ENCODE measurements at regions not wholly inside any gene's neighbourhood (a gene's known extent, or its start where the extent isn't known, plus 50 kb on each side); places are given as distances from the start of the nearest gene placed in this dataset.
"Not testable (repeated sequence)": the region's sequence is repeated elsewhere in the genome, so short reads cannot be mapped to it uniquely, and the experiment has no call there.

DNA sequence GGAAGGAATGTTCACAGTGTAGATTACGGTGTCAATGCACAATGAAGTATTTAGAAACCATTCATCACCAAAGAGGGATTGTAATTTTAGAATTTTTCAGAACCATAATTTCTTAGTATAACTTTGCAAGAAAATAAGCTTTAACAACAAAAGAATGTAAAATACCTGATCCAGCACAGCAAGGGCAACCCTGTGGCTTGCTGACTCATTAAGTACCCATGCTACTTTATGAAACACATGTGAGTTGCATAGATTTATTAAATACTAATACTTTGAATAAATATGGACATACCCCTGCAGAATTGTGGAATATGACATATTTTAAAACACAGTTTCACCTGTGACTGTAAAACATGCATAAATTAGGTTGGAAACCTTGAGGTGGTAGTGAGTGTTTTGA, 281.3 kb downstream of the ZNF248 start:
- no peak for DNase-seq (ENCODE audit: low read depth, low spot score)

DNA sequence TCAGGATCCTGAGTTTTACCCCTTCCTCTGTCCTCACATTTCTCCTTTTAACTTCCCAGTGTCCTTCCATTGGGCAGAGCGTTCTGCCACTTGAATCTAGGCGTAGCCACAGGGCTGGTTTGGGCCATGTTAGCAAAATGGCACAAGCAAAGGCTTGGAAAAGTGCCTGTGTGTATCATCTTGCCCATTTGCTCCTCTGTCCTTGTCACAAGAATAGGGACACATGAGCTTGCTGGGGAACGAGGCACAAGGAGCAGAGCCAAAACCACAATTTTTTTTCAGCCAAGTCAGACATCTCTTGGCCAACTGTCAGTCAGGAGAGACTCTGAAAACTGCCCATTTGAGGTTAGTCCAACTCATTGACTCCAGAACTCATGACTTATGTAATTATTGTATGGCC, 285.2 kb downstream of the ZNF248 start:
- no peak for DNase-seq (ENCODE audit: low read depth, low spot score)

DNA sequence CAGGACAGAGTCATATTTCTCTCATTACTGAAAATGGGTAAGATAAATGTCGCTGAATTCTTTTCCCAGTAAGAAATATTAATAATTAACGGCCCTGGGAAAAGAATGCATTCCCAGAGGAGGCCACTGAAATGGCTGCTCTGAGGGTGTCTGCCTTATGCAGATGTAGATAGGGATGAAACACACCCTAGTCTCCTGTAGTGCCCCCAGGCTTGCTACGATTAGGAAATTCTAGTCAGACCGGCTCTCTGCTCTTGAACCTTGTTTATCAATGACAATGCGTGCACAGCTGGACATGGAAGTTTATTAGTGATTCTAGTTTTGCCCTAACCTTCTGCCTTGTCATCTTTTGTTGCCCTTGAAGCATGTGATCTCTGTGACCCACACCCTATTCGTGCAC, 291.1 kb downstream of the ZNF248 start:
- peak; percentile 13 for DNase-seq (ENCODE audit: low read depth, low spot score)

DNA sequence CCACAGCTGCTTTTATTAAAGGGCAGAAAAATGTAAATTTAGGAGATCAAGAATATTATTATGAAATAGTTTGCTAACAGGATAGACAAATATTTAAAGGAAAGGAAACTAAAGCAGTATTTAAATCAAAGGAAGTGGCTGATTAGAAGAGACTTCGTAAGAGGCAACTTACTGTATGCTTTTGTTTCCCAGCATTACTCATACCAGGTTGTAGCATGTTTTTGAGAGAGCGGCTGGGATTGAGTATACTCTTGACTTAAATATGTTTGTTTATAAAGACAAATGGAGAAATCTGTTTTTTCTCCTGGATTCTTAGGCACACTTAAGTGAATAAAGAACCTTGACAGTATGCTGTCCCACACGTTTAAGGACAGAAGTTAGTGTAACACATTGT, 293.7 kb downstream of the ZNF248 start:
- DNase-seq (ENCODE audit: low read depth, low spot score) = no peak

DNA sequence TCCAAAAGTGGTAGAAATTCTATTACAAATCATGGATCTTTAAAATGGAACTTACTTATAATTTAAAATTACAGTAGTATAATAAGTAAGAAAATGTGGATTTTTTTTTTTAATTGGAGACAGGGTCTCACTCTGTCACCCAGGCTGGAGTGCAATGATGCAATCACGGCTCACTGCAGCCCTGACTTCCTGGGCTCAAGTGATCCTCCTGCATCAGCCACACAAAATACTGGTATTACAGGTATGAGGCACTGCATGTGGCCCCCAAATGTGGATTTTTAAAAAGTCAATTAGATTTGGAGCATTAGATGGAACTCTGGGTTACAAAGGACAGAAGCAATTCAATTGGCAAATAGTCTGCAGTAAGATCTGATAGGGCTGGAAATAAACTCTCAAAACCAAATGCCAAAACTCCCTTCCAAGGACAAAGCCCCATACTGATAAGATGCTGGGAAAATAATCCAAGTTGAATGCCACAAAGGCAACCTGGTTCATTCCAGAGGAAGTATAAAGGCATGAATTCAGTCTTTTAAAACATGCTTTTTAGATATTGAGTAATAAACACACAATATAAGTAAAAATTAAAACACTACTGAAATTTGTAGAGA, 294.2 kb downstream of the ZNF248 start:
- no peak for DNase-seq (ENCODE audit: low read depth, low spot score)

DNA sequence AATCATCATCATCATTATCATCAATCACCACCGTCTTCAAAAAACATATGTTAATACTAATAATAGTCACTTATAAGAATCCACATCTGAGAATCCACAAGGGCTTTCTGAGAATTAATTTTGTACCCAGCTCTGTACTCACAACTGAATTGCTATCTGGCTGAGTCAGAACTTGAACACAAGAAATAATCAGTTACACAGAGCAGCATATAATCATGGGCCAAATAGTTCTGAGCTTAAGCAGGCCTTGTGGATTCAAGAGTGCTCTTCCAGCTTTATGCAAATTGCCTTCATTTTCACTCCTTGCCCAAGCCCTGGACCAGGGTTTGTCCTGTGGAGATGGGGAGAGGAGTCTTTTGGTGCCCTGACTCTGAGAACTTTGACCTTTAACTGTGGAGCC, 304.5 kb downstream of the ZNF248 start:
- DNase-seq (ENCODE audit: low read depth, low spot score) = no peak

DNA sequence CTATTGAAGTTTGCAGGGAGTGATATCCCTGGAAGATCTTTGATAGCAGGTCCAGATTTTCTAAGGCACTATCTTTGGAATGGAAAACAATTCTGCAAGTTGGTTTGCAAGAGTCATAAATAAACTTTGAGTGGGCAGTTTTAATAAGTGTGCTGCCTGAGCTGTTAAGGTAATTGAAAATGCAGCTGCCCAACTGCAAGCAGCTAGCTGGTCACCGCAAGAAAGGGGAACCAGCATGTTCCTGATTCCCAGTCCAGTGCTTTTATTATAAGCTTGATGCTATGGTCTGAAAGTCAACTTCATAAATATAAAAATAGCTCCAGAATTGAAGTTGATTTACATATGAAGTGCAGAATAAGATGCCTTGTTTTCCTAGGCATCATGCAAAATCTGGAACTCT, 308.4 kb downstream of the ZNF248 start:
- DNase-seq (ENCODE audit: low read depth, low spot score) = no peak

DNA sequence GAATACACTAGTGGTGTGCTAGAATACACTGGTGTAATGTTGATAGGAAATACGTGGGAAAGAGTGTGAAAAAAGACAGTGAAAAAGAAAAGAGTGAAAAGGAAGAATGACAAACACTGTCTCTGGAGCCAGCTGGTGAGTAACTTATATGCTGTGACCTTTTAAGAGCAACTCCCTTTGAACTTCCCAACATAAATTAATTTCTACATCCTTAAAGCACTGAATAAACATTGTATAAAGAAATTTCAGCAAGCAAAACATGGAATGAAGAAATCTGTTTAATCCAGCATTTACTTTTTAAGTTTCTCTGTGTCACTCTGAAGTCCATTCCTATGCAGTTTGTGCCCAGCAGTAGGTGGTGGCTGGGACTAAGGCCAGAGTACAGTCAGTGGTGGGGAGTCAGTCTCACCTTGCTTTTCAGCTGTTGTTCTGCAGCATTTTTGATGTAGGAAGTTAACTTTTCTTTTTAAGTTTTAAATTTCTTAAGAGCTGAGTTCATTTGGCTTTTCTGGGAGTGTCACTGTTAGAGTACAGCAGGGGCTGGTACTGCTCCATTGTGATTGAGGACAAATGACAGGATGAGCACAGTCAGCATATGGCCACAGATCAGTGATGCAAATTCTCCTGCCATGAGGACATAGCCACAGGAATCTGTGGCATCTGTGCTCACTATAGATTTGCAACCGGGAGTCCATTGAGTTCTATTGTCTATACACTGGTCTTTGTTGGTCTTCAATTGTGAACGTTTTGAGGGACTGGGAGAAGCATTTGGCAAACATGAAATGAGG, 321.8 kb downstream of the ZNF248 start:
- peak; percentile 50 for DNase-seq (ENCODE audit: low read depth, low spot score)

DNA sequence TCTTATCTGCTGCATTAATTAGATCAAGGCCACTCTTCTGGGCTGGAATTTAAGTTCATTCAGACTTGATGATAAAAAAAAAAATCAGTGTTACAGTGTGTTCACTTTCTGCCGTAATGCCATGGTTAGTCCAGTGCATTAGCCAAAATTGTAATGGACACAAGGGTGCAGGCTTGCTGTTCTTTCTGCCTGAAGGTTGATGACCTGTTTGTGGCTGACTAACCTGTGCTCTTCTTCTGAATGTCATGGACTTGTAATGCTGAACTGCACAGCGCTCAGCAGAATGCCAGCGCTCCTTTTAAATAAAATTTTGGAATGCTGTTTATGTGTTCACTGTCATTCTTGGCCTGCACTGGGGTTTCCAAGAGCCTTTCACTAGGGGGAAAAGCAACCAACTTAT, 323.2 kb downstream of the ZNF248 start:
- no peak for DNase-seq (ENCODE audit: low read depth, low spot score)

DNA sequence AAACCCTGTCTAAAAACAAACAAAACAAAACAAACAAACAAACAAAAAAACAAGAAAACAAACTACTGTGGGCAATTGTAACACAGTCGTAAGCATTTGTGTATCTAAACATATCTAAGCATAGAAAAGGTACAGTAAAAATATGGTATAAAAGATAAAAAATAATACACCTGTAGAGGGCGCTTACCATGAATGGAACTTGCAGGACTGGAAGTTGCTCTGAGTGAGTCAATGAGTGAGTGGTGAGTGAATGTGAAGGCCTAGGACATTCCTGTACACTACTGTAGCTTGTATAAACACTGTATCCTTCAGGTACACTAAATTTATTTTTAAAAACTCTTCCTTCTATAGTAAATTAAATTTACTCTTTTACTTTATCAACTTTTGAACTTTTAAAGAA, 332.0 kb downstream of the ZNF248 start:
- not testable (repeated sequence) for DNase-seq (ENCODE audit: low read depth, low spot score)

DNA sequence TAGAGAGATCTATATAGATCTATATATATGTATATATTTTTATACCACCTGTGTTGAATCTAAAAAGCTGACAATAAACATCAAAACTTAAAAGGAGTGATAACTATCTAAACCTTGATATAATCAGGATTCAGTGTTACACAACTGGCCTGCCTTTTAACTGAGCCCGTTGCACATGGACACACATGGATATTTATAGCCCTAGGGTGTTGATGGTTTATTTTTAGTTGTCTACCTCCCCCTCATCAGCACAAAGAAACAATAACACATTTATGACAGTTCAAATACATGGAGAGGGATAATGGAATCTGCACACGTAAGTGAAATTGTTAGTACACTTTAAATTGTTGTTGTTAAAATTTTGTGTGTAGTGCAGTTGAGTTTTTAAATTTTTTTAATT, 336.9 kb downstream of the ZNF248 start:
- no peak for DNase-seq (ENCODE audit: low read depth, low spot score)

DNA sequence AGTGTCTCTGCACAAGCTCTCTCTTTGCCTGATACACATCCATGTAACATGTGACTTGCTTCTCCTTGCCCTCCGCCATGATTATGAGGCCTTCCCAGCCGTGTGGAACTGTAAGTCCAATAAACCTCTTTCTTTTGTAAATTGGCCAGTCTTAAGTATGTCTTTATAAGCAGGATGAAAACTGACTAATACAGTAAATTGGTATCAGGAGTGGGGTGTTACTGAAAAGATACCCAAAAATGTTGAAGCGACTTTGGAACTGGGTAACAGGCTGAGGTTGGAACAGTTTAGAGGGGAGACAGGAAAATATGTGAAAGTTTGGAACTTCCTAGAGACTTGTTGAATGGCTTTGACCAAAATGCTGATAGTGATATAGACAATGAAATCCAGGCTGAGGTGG, 346.9 kb downstream of the ZNF248 start:
- not testable (repeated sequence) for DNase-seq (ENCODE audit: low read depth, low spot score)

DNA sequence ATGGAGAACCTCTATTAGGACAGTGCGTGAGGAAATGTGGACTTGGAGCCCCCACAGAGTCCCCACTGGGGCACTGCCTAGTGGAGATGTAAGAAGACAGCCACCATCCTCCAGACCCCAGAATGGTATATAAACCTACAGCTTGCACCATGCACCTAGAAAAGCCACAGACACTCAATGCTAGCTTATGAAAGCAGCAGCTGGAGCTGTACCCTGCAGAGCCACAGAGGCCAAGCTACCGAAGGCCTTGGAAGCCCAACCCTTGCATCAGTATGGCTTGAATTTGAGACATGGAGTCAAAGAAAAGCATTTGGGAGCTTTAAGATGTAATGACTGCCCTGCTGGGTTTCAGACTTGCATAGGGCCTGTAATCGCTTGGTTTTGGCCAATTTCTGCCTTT, 361.3 kb downstream of the ZNF248 start:
- DNase-seq (ENCODE audit: low read depth, low spot score) = peak; percentile 9

DNA sequence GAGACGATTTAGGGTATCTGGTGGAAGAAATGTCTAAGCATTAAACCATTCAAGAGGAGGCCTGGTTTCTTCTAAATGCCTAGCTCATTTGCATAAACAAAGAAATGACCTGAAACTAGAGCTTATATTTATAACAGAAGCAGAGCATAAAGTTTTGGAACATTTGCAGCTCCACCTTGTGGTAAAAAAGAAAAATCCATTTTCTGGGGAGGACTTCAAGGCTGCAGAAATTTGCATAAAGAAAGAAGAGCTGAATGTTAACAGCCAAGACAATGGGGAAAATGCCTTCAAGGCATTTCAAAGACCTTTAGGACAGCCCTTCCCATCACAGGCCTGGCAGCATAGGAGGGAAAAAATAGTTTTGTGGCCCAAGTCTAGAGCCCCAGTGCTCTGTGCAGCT, 362.0 kb downstream of the ZNF248 start:
- DNase-seq (ENCODE audit: low read depth, low spot score) = peak; percentile 57

DNA sequence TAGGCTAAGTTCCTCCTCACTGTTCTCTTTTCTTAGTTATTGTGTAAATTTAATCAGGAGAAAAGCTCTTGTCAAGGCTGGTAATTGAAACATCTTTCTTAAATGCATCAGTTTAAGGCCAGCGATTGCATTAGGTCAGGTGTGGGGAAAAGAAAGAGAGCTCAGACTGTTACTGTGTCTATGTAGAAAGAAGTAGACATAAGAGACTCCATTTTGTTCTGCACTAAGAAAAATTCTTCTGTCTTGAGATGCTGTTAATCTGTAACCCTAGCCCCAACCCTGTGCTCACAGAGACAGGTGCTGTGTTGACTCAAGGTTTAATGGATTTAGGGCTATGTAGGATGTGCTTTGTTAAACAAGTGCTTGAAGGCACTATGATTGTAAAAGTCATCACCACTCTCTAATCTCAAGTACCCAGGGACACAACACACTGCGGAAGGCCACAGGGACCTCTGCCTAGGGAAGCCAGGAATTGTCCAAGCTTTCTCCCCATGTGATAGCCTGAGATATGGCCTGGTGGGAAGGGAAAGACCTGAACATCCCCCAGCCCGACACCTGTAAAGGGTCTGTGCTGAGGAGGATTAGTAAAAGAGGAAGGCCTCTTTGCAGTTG, 364.1 kb downstream of the ZNF248 start:
- peak; percentile 17 for DNase-seq (ENCODE audit: low read depth, low spot score)

DNA sequence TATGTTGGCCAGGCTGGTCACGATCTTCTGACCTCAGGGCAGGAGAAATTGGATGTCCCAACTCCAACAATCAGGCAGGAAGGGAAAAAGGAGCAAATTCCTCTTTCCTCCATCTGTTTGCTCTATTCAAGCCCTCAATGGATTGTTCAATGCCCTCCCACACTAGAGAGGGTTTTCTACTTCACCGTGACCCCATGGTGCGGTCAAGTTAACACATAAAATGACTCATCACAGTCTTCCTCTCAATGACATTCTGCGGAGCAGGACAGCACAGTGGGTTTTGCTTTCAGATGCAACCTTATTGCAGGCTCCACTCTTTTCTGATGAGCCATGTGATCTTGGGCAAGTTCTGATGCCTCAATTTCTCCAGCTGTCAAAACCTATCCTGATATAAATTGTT, 364.9 kb downstream of the ANKRD30A start:
- DNase-seq (ENCODE audit: low read depth, low spot score) = no peak

DNA sequence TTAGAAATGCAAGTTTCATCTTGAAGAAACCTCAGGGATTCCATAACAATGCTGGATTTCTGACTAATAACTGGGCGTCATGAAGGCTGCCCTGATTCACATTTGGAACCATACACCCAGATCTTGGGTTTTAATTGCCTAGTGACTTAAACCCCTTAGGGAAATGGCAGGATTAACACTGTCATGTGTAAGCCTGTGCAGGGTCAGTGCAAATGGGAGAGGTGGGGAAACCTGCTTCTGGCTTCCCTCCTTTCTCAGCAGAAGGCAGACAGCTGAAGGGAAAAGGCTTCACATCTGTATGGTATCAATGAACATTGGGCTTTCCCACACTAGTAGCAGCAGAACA, 364.2 kb downstream of the ANKRD30A start:
- DNase-seq (ENCODE audit: low read depth, low spot score) = peak; percentile 20

DNA sequence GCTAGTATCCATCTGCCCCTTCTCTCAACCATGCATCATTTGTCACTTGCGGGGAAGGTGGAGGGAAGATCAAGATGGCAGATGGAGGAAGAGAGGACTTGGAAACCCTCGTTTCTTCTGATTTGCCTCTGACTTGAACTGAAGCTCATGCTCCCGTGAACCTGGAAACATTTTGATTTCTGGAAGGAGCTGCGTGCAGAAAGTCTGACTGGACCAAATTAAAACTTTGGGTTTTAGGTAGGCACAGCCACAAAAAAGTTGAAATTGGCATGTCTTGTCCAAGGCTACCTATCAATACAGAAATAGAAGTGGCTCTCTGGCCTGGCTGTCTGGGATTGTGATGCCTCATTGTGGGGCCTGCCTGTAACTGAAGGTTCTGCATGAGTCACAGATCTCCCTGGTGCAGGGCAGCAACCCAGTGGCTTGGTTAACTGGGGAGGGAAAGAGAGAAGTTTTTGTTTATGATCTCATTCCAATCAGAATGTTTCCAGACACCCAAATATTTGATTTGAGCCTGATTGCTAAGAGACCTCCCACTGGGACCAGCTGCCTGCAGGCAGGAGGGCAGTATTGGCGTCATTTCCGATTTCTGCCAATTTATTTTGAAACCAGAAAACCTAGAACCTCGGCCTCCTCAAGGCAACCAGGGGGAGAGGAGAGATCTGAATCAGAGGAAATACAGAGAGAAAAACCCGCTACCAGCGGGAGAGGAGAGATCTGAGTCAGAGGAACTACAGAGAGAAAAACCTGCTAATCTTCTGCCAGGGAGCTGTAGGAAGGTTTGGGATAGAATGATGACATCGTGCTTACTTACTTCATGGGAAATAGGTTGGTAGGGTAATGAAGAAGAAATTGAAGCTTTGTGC, 363.6 kb downstream of the ANKRD30A start:
- DNase-seq (ENCODE audit: low read depth, low spot score) = peak; percentile 24

DNA sequence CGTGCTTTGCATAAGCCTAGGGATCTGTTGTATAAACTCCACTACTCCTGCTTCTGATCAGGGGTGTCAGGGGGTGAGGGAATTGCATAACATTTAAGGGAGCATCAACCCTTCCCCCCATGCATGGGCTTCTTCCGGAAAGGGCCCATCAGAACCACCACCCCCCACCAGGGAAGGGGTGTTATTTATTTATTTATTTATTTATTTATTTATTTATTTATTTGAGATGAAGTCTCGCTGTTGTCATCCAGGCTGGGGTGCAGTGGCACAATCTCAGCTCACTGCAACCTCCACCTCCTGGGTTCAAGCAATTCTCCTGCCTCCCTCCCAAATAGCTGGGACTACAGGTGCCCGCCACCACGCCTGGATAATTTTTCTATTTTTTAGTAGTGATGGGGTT, 355.2 kb downstream of the ANKRD30A start:
- DNase-seq (ENCODE audit: low read depth, low spot score) = not testable (repeated sequence)

DNA sequence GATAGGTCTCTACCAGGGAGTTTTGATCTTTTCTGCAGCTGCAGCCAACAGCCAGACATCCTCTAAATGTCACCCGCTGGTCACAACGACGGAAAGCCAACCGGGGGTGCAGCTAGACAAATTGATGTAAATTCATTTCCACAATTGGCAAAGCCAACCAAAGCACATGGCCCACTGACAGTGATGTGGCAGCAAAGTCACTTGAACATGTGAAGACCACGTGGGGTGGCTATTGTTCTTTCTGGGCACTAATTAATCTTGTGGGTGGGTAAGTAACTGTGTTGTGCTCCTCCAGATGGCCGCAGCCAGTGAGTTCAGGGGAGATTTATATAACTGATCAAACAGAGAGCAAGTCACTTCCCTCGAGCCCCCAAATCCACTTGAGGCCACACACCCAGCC, 354.1 kb downstream of the ANKRD30A start:
- no peak for DNase-seq (ENCODE audit: low read depth, low spot score)

DNA sequence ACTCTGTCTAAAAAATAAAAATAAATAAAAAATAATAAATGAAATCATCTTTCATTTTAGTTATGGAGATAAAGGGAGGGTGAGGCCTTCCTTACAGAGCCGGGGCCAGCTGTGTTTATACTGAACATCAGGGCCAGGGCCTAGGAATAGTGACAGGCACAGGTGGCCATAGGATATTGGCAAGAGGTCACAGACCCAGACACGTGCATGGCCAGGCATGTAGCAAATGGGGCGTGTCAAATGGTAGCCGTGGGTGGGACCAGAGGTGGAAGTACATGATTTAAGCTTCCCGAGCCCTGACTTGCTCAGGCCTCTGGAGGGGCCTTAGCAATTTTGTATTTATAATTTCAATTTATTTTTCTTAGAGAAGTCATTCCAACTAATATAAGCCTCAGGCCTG, 353.0 kb downstream of the ANKRD30A start:
- no peak for DNase-seq (ENCODE audit: low read depth, low spot score)

DNA sequence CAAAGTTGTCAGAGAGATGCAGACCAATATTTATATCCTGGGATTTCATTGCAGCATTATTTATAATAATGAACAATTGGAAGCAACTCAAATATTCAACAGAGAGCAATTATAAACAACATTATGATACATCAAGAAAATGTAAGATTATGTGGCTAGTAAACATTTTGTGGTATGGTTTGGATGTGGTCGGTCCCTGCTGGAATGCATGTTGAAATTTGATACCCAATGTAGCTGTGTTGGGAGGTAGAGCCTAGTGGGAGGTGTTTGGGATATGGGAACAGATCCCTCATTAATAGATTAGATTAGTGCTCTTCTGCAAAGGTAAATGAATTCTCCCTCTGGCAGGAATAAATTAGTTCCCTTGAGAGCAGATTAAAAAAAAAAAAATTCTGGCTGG, 350.9 kb downstream of the ANKRD30A start:
- no peak for DNase-seq (ENCODE audit: low read depth, low spot score)

All from ELF-1 (cell line).